ENCODE measurements at regions not wholly inside any gene's neighbourhood (a gene's known extent, or its start where the extent isn't known, plus 50 kb on each side); places are given as distances from the start of the nearest gene placed in this dataset.

- Histone ChIP-seq H3K27ac (ENCODE audit: extremely low read depth, low read depth, low read length) (no peak overlapping the region), H3K4me3 (ENCODE audit: low read depth, low read length) (no peak overlapping the region), H3K9me3 (ENCODE audit: control insufficient read depth, insufficient read depth, low read depth, low read length) (no peaks in the 10 kb centered on the region), H3K36me3 (ENCODE audit: control insufficient read depth in 2 of 2, insufficient read depth in 1 of 2, low read length in 2 of 2) (no peaks in the 10 kb centered on the region), H3K4me1 (ENCODE audit: control insufficient read depth, insufficient read depth, low read length) (peaks cover 6% of the 10 kb centered on the region; the same call in 1 of the 2 replicates)
- TF ChIP-seq ZNF514 (tag by site-specific recombination; IDR thresholded peaks at IDR 0.05) (no peak), ZNF202 (tag by site-specific recombination; IDR thresholded peaks at IDR 0.05; ENCODE audit: borderline replicate concordance) (no peak), GLIS2 (tag by site-specific recombination; IDR thresholded peaks at IDR 0.05) (no peak)
- CTCF ChIA-PET, result interaction anchor here (1.4 kb wide), 1 partner anchor 30 kb away, joined by 5 read pairs; no protein-coding TSS in a partner anchor
- POLR2A ChIA-PET, result no interaction called here
Observed at GRCh38 chr4:57194068-57194611, 84.0 kb upstream of the IGFBP7 start.

GRCh38 chr4:57193209-57193810 is 83.1 kb upstream of the IGFBP7 start:
- ChIA-PET CTCF (interaction anchor here (1.4 kb wide), 1 partner anchor 30 kb away, joined by 5 read pairs; no protein-coding TSS in a partner anchor), POLR2A (no interaction called here)
- no peaks in the 10 kb centered on the region for H3K36me3 ChIP-seq (ENCODE audit: control insufficient read depth in 2 of 2, insufficient read depth in 1 of 2, low read length in 2 of 2)
- H3K4me1 ChIP-seq (ENCODE audit: control insufficient read depth, insufficient read depth, low read length), result peaks cover 6% of the 10 kb centered on the region; the same call in 1 of the 2 replicates
- no peak for TF ChIP-seq AEBP2 (tag by site-specific recombination; IDR thresholded peaks at IDR 0.05; ENCODE audit: borderline replicate concordance)
- TF ChIP-seq GLIS2 (tag by site-specific recombination; IDR thresholded peaks at IDR 0.05), result no peak
- TF ChIP-seq YY1 (tag by site-specific recombination; IDR thresholded peaks at IDR 0.05), result no peak
- no peak for TF ChIP-seq ZNF629 (tag by site-specific recombination; IDR thresholded peaks at IDR 0.05)
- no peak for TF ChIP-seq ZFHX2 (tag by site-specific recombination; conservative IDR thresholded peaks at IDR 0.05)
- no peak for TF ChIP-seq ZSCAN5A (tag by site-specific recombination; IDR thresholded peaks at IDR 0.05)
- TF ChIP-seq ZNF266 (tag by site-specific recombination; IDR thresholded peaks at IDR 0.05; ENCODE audit: low read depth), result no peak
- no peak for TF ChIP-seq GFI1B (tag by site-specific recombination; IDR thresholded peaks at IDR 0.05)
- no peak for TF ChIP-seq ZBTB11 (tag by site-specific recombination; conservative IDR thresholded peaks at IDR 0.05; ENCODE audit: low read depth)
- no peak for TF ChIP-seq ZNF155 (tag by site-specific recombination; IDR thresholded peaks at IDR 0.05)
- TF ChIP-seq ZNF146 (tag by site-specific recombination; IDR thresholded peaks at IDR 0.05), result no peak
- no peak for TF ChIP-seq ZNF571 (tag by site-specific recombination; IDR thresholded peaks at IDR 0.05)
- no peak for TF ChIP-seq ZNF639 (tag by site-specific recombination; IDR thresholded peaks at IDR 0.05)
- no peak for TF ChIP-seq KLF7 (tag by site-specific recombination; IDR thresholded peaks at IDR 0.05; ENCODE audit: borderline replicate concordance)
- TF ChIP-seq ZNF324 (tag by site-specific recombination; IDR thresholded peaks at IDR 0.05), result no peak
- no peak for TF ChIP-seq ZNF558 (tag by site-specific recombination; IDR thresholded peaks at IDR 0.05)
- no peak for TF ChIP-seq ZNF585B (tag by site-specific recombination; IDR thresholded peaks at IDR 0.05)
- no peak for TF ChIP-seq ZBTB21 (tag by site-specific recombination; IDR thresholded peaks at IDR 0.05)
- no peak for TF ChIP-seq GLI2 (tag by site-specific recombination; IDR thresholded peaks at IDR 0.05; ENCODE audit: borderline replicate concordance, low read depth)
- H3K27ac ChIP-seq (ENCODE audit: extremely low read depth, low read depth, low read length), result no peak overlapping the region
- H3K9me3 ChIP-seq (ENCODE audit: control insufficient read depth, insufficient read depth, low read depth, low read length), result no peaks in the 10 kb centered on the region
- no peak overlapping the region for H3K4me3 ChIP-seq (ENCODE audit: low read depth, low read length)
